ENCODE measurements at regions not wholly inside any gene's neighbourhood (a gene's known extent, or its start where the extent isn't known, plus 50 kb on each side); places are given as distances from the start of the nearest gene placed in this dataset.
"Not testable (repeated sequence)": the region's sequence is repeated elsewhere in the genome, so short reads cannot be mapped to it uniquely, and the experiment has no call there.

DNA sequence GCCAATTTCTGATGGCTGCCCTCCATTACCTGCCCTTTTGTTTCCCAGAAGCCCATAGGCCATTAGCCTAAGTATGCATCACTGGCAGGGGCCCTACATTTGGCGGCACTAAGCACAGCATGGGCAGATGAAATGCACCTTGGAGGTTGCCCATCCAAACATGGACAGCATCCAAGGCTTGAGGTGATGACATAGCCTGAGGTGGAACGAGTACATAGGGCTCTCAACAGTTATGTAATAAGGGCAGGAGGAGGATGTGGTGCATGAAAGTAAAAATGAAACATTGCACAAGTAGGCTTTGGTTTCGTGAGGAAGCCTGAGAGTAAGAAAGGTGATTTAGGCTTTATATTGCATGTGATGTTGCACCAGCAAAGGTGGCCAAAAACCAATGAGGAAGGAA lies 148.1 kb downstream of the FAM76B start:
- no peak for DNase-seq

DNA sequence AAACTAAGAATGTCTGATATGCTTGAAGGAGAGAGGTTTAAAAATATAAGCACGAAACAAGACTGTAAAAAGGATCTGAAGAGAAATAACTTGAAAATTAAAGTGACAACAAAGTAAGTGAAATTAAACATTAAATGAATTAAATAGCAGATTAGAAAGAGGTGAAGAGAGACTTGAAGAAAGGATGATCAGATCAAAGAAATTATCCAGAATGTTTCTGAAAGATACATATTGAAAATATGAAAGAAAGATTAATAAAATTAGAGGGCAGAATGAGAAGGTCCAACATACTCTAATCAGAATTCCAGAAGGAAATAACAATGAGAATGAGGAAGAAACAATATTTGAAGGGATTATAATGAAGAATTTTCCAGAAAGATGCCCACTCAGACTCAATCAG lies 151.1 kb downstream of the FAM76B start:
- DNase-seq: no peak

GRCh38 chr11:95625164-95625900 lies 164.2 kb downstream of the FAM76B start:
- DNase-seq: no peak

- DNase-seq: no peak
Observed at GRCh38 chr11:95616256-95616804, 173.3 kb downstream of the FAM76B start.

DNA sequence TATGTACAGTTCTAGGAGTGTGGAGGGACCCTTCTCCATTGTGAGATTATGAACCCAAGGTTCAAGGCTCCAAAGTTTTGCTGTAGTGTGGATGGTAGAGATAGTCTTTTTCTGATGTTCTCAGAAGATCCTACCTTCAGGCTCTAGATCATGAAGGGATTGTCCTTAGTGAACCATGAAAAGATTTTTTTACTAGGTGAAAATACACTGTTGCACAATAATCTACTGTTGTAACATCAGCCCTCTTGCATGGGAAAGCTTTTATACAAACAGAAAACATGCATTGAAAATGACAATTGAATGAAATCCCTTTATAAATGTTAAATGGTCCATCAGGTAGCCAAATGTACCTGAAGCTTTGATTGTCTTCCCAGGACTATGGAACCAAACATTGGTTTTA lies 177.8 kb downstream of the FAM76B start:
- DNase-seq: no peak

GRCh38 chr11:95610185-95610584 lies 179.4 kb downstream of the FAM76B start:
- DNase-seq: not testable (repeated sequence)

GRCh38 chr11:95608093-95608492 lies 181.5 kb downstream of the FAM76B start:
- no peak for DNase-seq

DNA sequence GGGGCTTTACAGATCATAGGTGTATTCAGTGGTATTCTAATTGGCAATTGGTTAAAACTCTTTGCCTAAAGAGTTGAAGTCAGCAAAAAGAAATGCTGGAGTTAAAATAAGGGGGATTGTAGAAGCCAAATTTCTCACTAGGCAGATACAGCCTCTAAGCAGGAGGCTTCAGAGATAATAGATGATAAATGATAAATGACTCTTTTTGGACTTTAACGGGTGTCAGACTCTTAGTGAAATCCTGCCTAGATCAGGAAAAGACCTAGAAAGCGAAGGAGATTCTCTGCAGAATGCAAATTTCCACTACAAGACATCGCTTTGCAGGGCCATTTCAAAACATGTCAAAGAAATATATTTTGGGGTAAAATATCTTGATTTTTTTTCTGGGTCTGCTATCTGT lies 182.8 kb downstream of the FAM76B start:
- no peak for DNase-seq

DNA sequence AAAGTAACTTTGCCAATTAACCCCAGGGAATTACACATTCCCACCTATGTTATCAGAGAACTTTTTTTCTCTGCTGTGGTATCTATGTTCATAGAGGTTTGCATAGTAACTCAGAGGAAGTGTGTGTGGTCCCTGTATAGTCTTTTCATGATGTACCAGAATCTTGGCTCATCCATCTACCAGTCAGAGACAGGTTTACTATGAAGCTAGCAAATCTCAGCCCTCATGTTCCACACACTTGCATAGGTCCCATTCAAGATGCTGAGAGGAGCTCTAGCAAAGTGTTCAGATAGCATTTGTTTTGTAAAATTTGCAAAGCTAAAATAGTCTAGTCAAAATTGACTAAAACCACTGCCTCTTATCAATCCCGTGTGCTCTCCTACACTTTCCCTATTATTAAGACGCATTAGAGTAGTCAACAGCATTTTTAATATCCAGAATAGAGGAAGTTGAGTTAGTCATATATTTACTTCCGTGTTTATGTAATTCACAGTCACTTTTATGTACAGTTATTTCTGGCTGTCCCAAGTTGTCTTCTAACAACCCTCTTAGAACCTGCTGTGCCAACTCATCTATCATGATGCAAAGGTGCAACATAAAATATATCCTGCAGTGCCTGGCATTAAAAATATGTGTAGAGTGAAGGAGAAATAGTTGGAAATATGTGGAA lies 184.2 kb downstream of the FAM76B start:
- no peak for DNase-seq

DNA sequence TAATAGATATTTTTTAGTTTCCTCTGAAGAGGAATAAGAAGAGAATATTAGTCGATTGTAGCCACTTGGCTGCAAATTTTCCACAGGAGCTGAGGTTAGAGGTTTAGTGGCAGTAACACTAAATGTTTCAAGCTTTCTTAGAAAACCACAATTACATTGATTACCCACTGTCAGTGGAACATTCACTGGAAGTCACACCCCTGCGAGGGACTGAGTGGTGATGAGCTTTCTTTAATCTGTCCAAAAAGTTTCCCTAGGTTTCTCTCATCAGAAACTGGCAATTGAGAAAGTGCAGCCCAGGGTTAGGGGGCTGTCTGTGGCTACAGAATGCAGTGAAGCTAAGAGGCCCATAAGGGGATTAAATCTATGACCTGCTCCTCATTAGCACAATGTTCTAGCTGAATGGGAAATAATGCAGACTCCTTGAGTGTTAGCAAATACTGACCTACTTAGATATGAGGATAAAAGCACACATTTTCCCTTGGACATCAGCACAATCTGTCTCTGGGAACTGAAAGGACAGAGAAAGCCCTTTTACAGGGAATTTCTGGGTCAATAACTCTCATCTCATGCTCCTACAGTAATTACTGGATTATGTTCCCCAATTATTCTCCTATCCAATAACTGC lies 189.5 kb downstream of the FAM76B start:
- no peak for DNase-seq

- DNase-seq: no peak
Observed at GRCh38 chr11:95595973-95596489, 193.6 kb downstream of the FAM76B start.

- no peak for DNase-seq
Observed at GRCh38 chr11:95595541-95595940, 194.0 kb downstream of the FAM76B start.

DNA sequence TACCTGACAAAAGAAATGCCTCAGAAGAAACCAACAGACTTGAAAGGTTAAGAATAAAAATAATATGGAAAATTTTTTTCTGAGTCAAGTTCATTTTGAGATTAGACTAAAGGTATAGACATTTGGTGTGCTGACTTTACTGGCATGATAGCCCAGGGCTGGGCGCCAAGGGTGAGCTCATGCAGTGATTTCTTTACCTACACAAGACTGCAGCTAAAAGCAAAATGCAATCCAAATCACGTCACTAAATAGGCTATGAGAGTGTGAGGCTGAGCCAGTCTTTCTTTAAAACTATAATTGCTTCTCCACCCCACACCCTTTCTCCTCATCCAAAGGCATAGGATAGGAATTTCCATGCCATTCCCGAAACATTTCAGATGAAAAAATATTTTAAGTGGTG lies 196.5 kb downstream of the FAM76B start:
- DNase-seq: no peak

DNA sequence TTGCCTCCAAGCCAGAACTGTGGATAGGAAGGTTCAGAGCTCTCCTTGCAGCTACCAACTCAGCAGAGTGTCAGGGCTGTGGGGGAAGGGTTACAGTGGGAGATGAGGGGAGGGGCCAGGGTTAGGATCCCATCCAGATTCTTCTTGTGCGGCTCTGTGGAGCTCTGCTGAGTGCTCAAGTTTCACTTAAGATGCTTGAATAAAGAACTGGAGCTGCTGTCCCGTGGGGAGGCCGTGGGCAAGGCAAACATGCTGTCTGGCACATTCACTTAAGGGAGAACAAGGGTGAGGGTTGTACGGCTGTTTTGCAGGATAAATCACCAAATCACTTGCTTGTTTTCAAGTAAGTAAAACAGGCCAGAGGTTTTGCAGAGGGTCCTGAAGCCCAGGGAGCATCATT lies 197.1 kb downstream of the FAM76B start:
- no peak for DNase-seq

- no peak for DNase-seq
Observed at GRCh38 chr11:95589893-95590612, 199.5 kb downstream of the FAM76B start.

DNA sequence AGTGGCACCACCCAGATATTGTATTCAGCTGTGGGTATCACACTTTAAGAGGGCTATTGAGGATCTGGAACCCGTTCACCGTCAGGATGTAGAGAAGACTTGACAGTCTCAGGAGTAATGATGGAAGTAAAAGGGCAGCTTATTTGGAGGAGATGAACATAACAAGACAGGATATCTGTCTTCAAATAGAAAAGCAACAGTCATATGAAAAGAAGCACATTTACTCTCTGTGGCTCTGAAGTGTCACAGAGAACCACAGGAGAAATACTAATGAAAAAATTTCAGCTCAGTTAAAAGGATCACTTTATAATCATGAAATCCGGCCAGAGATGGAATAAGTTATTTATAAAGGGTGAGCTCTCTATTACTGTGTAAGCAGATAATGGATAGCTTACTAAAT lies 200.8 kb downstream of the FAM76B start:
- no peak for DNase-seq

- DNase-seq: no peak
Observed at GRCh38 chr11:95586661-95587060, 202.9 kb downstream of the FAM76B start.

DNA sequence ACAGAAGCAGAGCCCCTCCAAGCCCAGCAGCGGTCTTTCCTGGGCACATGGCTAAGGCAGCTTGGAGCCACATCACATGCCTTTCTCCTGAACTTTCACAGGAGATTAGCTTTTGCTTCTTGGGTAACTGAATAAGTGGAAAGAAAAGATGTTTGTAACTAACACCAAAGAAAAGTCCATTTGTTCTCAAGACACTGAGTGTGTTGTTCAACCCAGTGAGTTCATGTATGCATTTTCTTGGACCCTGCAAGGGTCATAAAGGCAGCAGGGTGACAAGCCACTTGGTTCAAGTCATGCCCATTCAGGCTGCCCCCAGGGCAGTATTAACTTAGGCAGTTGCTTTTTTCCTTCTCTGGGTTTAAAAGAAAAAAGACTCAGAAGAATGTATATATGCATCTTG lies 203.4 kb downstream of the FAM76B start:
- no peak for DNase-seq

- DNase-seq: no peak
Observed at GRCh38 chr11:95585752-95586077, 203.9 kb downstream of the FAM76B start.

- DNase-seq: no peak
Observed at GRCh38 chr11:95585069-95585751, 204.4 kb downstream of the FAM76B start.

- DNase-seq: no peak
Observed at GRCh38 chr11:95584589-95584988, 205.0 kb downstream of the FAM76B start.

DNA sequence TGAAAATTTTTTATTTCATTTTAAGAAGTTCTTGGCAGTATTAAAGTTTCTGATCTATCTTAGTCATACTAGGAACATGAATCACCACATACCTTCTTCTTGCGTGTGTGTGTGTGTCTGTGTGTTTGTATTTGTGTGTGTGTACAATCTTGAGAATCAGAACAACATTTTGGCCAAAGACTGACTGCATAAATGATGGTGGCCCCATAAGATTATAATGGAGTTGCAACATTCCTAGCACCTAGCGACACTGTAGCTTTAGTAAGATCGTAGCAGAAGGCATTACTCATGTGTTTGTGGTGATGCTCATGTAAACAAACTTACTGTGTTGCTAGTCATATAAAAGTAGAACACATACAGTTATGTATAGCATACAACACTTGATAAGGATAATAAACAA lies 205.4 kb downstream of the FAM76B start:
- no peak for DNase-seq

Data from T-helper 9 cell (primary cell).